ENCODE measurements at regions not wholly inside any gene's neighbourhood (a gene's known extent, or its start where the extent isn't known, plus 50 kb on each side); places are given as distances from the start of the nearest gene placed in this dataset.

- Mint-ChIP-seq H3K27me3 (peaks cover 1 to 8% of the 10 kb centered on the region in 2 donors), H3K4me1 (no peaks in the 10 kb centered on the region), H3K36me3 (peaks cover 0 to 10% (median 0%) of the 10 kb centered on the region in 3 donors), H3K4me3 (no peak overlapping the region), H3K9me3 (no peaks in the 10 kb centered on the region), H3K27ac (no peak overlapping the region)
- ChIA-PET CTCF (no interaction called here), POLR2A (no interaction called here)
- H3K4me1 ChIP-seq (ENCODE audit: insufficient read depth, low read length) = no peaks in the 10 kb centered on the region
- no peaks in the 10 kb centered on the region for H3K36me3 ChIP-seq (ENCODE audit: insufficient read depth, low read length)
- no peak for DNase-seq
- no peak overlapping the region for H3K27ac ChIP-seq (ENCODE audit: low read depth, low read length)
- H3K9me3 ChIP-seq (ENCODE audit: low read length) = no peaks in the 10 kb centered on the region
- H3K4me3 ChIP-seq (ENCODE audit: low read length) = no peak overlapping the region
- H3K27me3 ChIP-seq (ENCODE audit: insufficient read depth, low read length, poor library complexity, severe bottlenecking) = no peaks in the 10 kb centered on the region
These were observed 59.7 kb upstream of the HMHB1 start for GRCh38 chr5:143752165-143752850.

DNA sequence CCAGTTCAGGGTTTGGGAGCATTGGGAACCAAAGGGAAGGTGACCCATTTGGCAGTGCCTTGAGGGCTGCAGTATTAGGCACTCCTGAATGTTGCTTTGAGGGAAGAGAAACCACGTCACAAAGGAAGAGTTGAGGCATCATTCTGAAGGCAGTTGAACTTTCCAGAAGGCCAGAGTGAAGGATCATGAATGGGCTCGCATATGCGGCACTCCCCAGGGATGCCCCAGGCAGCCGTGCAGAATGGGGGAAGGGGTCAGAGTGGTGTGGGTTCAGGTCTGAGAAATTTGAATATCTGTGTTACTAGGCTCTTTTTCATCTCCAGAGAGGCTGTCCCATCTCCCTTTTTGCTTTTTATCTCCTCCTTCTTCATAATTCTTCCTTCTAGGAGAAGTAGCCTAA is 60.6 kb upstream of the HMHB1 start:
- Histone ChIP-seq H3K9me3 (ENCODE audit: low read length) (no peaks in the 10 kb centered on the region), H3K36me3 (ENCODE audit: insufficient read depth, low read length) (no peaks in the 10 kb centered on the region), H3K4me3 (ENCODE audit: low read length) (no peak overlapping the region), H3K27ac (ENCODE audit: low read depth, low read length) (no peak overlapping the region), H3K4me1 (ENCODE audit: insufficient read depth, low read length) (no peaks in the 10 kb centered on the region), H3K27me3 (ENCODE audit: insufficient read depth, low read length, poor library complexity, severe bottlenecking) (no peaks in the 10 kb centered on the region)
- Mint-ChIP-seq H3K27ac (no peak overlapping the region), H3K36me3 (peaks cover 0 to 10% (median 0%) of the 10 kb centered on the region in 3 donors), H3K9me3 (no peaks in the 10 kb centered on the region), H3K27me3 (peaks cover 1 to 8% of the 10 kb centered on the region in 2 donors), H3K4me1 (no peaks in the 10 kb centered on the region), H3K4me3 (no peak overlapping the region)
- POLR2A ChIA-PET = no interaction called here
- DNase-seq = no peak
- CTCF ChIA-PET = no interaction called here

DNA sequence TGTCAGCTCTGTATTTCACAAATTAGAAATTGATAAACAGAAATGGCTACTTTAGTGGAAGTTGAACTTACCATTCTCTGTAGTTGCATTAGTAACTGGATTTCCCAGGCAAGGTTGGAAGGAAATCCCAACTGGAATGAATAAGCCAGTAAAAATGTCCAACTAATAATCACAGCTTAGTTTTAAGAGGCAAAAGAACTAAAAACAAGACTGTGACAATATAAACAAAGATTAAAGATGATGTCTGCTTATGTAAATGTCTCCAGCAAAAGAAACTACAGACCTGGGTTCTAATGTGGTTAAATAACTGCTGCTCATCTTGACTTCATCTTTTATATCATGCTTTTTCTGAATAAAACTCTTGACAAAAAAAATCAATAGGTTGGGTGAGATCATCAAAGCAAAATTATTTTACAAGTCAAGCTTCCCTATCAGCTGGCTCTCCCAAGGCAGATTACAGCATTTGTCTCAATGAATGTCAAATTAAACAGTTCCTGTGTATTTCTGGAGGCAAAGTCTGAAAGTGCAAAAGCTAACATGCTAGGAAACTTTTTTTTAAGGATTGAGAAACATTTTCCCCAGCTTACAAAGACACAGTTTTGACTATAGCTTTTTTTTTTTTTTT is 62.3 kb upstream of the HMHB1 start:
- H3K27ac Mint-ChIP-seq = no peak overlapping the region
- no peaks in the 10 kb centered on the region for H3K4me1 Mint-ChIP-seq
- H3K36me3 Mint-ChIP-seq = peaks cover 0 to 14% (median 0%) of the 10 kb centered on the region in 3 donors
- Histone ChIP-seq H3K4me3 (ENCODE audit: low read length) (no peak overlapping the region), H3K4me1 (ENCODE audit: insufficient read depth, low read length) (no peaks in the 10 kb centered on the region), H3K27me3 (ENCODE audit: insufficient read depth, low read length, poor library complexity, severe bottlenecking) (no peaks in the 10 kb centered on the region), H3K36me3 (ENCODE audit: insufficient read depth, low read length) (no peaks in the 10 kb centered on the region), H3K9me3 (ENCODE audit: low read length) (no peaks in the 10 kb centered on the region), H3K27ac (ENCODE audit: low read depth, low read length) (no peak overlapping the region)
- peaks cover 0 to 4% (median 0%) of the 10 kb centered on the region in 5 donors for H3K9me3 Mint-ChIP-seq
- POLR2A ChIA-PET = no interaction called here
- CTCF ChIA-PET = interaction anchor here (0.5 kb wide), 1 partner anchor 49 kb away, joined by 5 read pairs; no protein-coding TSS in a partner anchor
- DNase-seq = no peak
- H3K27me3 Mint-ChIP-seq = peaks cover 1 to 8% of the 10 kb centered on the region in 2 donors
- no peak overlapping the region for H3K4me3 Mint-ChIP-seq

- H3K27me3 ChIP-seq (ENCODE audit: insufficient read depth, low read length, poor library complexity, severe bottlenecking) = no peaks in the 10 kb centered on the region
- H3K4me1 ChIP-seq (ENCODE audit: insufficient read depth, low read length) = no peaks in the 10 kb centered on the region
- Mint-ChIP-seq H3K4me3 (no peak overlapping the region), H3K27me3 (peaks cover 2 to 8% of the 10 kb centered on the region in 2 donors), H3K27ac (no peak overlapping the region), H3K4me1 (no peaks in the 10 kb centered on the region), H3K36me3 (peaks cover 0 to 14% (median 0%) of the 10 kb centered on the region in 3 donors), H3K9me3 (peaks cover 0 to 4% (median 0%) of the 10 kb centered on the region in 5 donors)
- H3K27ac ChIP-seq (ENCODE audit: low read depth, low read length) = no peak overlapping the region
- ChIA-PET CTCF (no interaction called here), POLR2A (no interaction called here)
- H3K36me3 ChIP-seq (ENCODE audit: insufficient read depth, low read length) = no peaks in the 10 kb centered on the region
- no peaks in the 10 kb centered on the region for H3K9me3 ChIP-seq (ENCODE audit: low read length)
- no peak for DNase-seq
- no peak overlapping the region for H3K4me3 ChIP-seq (ENCODE audit: low read length)
These were observed 63.4 kb upstream of the HMHB1 start for GRCh38 chr5:143748516-143748915.

GRCh38 chr5:143742951-143743350 is 69.0 kb upstream of the HMHB1 start:
- Histone ChIP-seq H3K4me3 (ENCODE audit: low read length) (no peak overlapping the region), H3K9me3 (ENCODE audit: low read length) (no peaks in the 10 kb centered on the region), H3K4me1 (ENCODE audit: insufficient read depth, low read length) (no peaks in the 10 kb centered on the region), H3K27ac (ENCODE audit: low read depth, low read length) (no peak overlapping the region), H3K27me3 (ENCODE audit: insufficient read depth, low read length, poor library complexity, severe bottlenecking) (no peaks in the 10 kb centered on the region), H3K36me3 (ENCODE audit: insufficient read depth, low read length) (no peaks in the 10 kb centered on the region)
- DNase-seq = no peak
- H3K9me3 Mint-ChIP-seq = peaks cover 0 to 4% (median 0%) of the 10 kb centered on the region in 5 donors
- H3K36me3 Mint-ChIP-seq = peaks cover 0 to 4% (median 0%) of the 10 kb centered on the region in 3 donors
- no peak overlapping the region for H3K27ac Mint-ChIP-seq
- ChIA-PET POLR2A (no interaction called here), CTCF (no interaction called here)
- no peak overlapping the region for H3K4me3 Mint-ChIP-seq
- H3K4me1 Mint-ChIP-seq = peaks cover 0 to 6% (median 5%) of the 10 kb centered on the region in 3 donors
- H3K27me3 Mint-ChIP-seq = peaks cover 0 to 1% of the 10 kb centered on the region in 2 donors

DNA sequence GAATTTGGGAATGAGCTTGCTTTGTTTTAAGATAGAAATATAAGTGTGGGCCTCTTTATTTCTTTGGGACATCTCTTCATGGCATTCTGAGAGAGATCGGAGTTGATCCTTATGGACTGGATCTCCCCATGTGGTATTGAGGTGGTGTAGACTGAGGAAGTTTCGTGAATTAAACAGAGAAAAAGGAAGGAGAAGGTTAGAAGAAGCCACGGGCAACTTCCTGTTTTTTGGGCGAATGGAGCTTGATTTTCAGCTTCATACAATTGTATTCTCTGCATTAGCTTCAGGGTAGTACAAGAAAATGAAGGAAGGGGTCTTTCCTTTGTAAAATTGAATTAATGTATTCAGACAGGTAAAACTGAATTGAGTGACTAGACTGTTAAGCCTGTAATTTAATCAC is 70.5 kb upstream of the HMHB1 start:
- ChIA-PET CTCF (no interaction called here), POLR2A (no interaction called here)
- Mint-ChIP-seq H3K27ac (peak overlapping the region in 1 of 8 donors; percentile 25), H3K4me1 (peaks cover 0 to 6% (median 5%) of the 10 kb centered on the region in 3 donors), H3K27me3 (peaks cover 0 to 1% of the 10 kb centered on the region in 2 donors), H3K9me3 (peaks cover 0 to 4% (median 0%) of the 10 kb centered on the region in 5 donors), H3K36me3 (peaks cover 0 to 4% (median 0%) of the 10 kb centered on the region in 3 donors), H3K4me3 (no peak overlapping the region)
- Histone ChIP-seq H3K36me3 (ENCODE audit: insufficient read depth, low read length) (no peaks in the 10 kb centered on the region), H3K9me3 (ENCODE audit: low read length) (no peaks in the 10 kb centered on the region), H3K4me1 (ENCODE audit: insufficient read depth, low read length) (no peaks in the 10 kb centered on the region), H3K27ac (ENCODE audit: low read depth, low read length) (no peak overlapping the region), H3K27me3 (ENCODE audit: insufficient read depth, low read length, poor library complexity, severe bottlenecking) (no peaks in the 10 kb centered on the region), H3K4me3 (ENCODE audit: low read length) (no peak overlapping the region)
- DNase-seq = no peak

DNA sequence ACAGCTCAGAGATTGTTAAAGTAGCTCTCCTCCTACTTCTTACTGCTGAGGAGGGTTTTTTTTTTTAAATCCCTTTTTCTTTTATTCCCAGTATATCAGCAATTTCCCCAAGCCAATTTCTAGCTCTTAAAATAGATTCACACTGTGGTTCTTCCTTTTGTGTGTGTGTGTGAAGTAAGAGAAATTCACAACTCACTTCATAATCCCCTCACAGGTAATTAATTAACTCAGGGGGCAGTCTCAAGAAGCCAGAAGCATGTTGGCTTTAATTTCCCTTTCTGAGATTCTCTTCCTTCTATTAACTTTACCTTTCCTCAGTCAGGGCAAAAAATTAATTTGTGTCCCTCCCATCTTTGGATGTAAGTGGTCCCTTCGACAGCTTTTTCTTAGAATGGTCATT is 71.0 kb upstream of the HMHB1 start:
- H3K27ac ChIP-seq (ENCODE audit: low read depth, low read length) = no peak overlapping the region
- peaks cover 0 to 4% (median 0%) of the 10 kb centered on the region in 5 donors for H3K9me3 Mint-ChIP-seq
- no peaks in the 10 kb centered on the region for H3K4me1 ChIP-seq (ENCODE audit: insufficient read depth, low read length)
- H3K27me3 Mint-ChIP-seq = peaks cover 0 to 1% of the 10 kb centered on the region in 2 donors
- ChIA-PET CTCF (no interaction called here), POLR2A (no interaction called here)
- H3K36me3 Mint-ChIP-seq = peaks cover 0 to 2% (median 0%) of the 10 kb centered on the region in 3 donors
- H3K4me3 Mint-ChIP-seq = no peak overlapping the region
- no peaks in the 10 kb centered on the region for H3K36me3 ChIP-seq (ENCODE audit: insufficient read depth, low read length)
- peaks cover 0 to 6% (median 5%) of the 10 kb centered on the region in 3 donors for H3K4me1 Mint-ChIP-seq
- DNase-seq = no peak
- no peaks in the 10 kb centered on the region for H3K27me3 ChIP-seq (ENCODE audit: insufficient read depth, low read length, poor library complexity, severe bottlenecking)
- H3K4me3 ChIP-seq (ENCODE audit: low read length) = no peak overlapping the region
- H3K27ac Mint-ChIP-seq = no peak overlapping the region
- no peaks in the 10 kb centered on the region for H3K9me3 ChIP-seq (ENCODE audit: low read length)

DNA sequence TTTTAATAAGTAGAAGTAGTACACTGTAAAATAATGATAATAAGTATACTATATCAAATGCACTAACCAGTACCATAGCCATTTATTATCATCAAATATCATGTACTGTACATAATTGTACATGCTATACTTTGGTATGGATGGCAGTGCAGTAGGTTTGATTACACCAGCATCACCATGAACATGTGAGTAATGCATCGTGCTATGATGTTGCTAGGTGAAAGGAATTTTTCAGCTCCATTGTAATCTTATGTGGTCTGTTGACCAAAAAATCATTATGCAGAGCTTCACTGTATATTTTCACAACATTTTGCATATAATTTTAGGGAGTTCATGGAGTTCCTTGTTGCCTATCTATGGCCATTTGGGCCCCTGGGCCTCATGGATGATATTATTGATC is 72.2 kb upstream of the HMHB1 start:
- Histone ChIP-seq H3K9me3 (ENCODE audit: low read length) (no peaks in the 10 kb centered on the region), H3K27ac (ENCODE audit: low read depth, low read length) (no peak overlapping the region), H3K36me3 (ENCODE audit: insufficient read depth, low read length) (no peaks in the 10 kb centered on the region), H3K4me3 (ENCODE audit: low read length) (no peak overlapping the region), H3K4me1 (ENCODE audit: insufficient read depth, low read length) (no peaks in the 10 kb centered on the region), H3K27me3 (ENCODE audit: insufficient read depth, low read length, poor library complexity, severe bottlenecking) (no peaks in the 10 kb centered on the region)
- Mint-ChIP-seq H3K4me1 (peaks cover 0 to 6% (median 5%) of the 10 kb centered on the region in 3 donors), H3K36me3 (no peaks in the 10 kb centered on the region), H3K4me3 (no peak overlapping the region), H3K27ac (peak overlapping the region in 1 of 8 donors; percentile 55), H3K9me3 (no peaks in the 10 kb centered on the region), H3K27me3 (peaks cover 0 to 1% of the 10 kb centered on the region in 2 donors)
- no peak for DNase-seq
- CTCF ChIA-PET = no interaction called here
- POLR2A ChIA-PET = no interaction called here

Data from CD8-positive, alpha-beta memory T cell (primary cell).